SH-SY5Y (cell line): ENCODE measurements at regions not wholly inside any gene's neighbourhood (a gene's known extent, or its start where the extent isn't known, plus 50 kb on each side); places are given as distances from the start of the nearest gene placed in this dataset.

ENCODE experiments used
- GATA2 ChIP-seq: IDR thresholded peaks from 2 replicates; pipeline ENCODE4 v1.6.1; 2011; ENCODE audit warnings: mild to moderate bottlenecking, low read depth, low read length
- GATA3 ChIP-seq: IDR thresholded peaks from 2 replicates; pipeline ENCODE4 v1.6.1; 2011; ENCODE audit warnings: low read depth, mild to moderate bottlenecking, low read length, moderate library complexity

DNA sequence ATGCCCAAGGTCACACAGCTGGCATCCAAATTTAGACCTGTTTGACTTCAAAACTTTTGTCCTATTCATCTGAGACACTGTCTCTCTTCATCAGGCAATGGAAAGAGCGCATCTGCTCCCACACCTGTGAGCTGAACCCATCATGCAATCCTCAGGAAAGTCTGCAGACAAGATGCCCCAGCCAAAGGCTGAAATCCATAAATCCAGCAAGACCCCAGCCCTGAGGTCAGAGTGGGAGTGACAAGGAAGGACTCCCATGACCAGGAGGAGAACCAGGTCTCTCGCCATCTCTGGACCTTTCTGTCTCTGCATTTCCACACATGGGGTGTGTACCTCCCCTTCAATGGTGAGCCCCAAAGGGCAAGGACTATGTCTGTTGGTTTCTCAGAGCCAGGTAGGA, 83.6 kb upstream of the HMGXB4 start:
- TF ChIP-seq GATA2 (no peak), GATA3 (no peak)
